GM19372 (cell line): ENCODE measurements at regions not wholly inside any gene's neighbourhood (a gene's known extent, or its start where the extent isn't known, plus 50 kb on each side); places are given as distances from the start of the nearest gene placed in this dataset.

Experiments used
- ATAC-seq: cut with Tn5 transposase; IDR thresholded peaks from one replicate; pipeline ENCODE4 v1.9.1; 2021; ENCODE audit warnings: mild to moderate bottlenecking, low read depth, moderate library complexity; ENCODE audit not compliant: unreplicated experiment

GRCh38 chr12:124094733-124095132 lies 121.7 kb downstream of the ZNF664 start:
- ATAC-seq = no peak

- ATAC-seq = no peak
These were observed 123.1 kb downstream of the ZNF664 start for GRCh38 chr12:124096109-124096508.

DNA sequence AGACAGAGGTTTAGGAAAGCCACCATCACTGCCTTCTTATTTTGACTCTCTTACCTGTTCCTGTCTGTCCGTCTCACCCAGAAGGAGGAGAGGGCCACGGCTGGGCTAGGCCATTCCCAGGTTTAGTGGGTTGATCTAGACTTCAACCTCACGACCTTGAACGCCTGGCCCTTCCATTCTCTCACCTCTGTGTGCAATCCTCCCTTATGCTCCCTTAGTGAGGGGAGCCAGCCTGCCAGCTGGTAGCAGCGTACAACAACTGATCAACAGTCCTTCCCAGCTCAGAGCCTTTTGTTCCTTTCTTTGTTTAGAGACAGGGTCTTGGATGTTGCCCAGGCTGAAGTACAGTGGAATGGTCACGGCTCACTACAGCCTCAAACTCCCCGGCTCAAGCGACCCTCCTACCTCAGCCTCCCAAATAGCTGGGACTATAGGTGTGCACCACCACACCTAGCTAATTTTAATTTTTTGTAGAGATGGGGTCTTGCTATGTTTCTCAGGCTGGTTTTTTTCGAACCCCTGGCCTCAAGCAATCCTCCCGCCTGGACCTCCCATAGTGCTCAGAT lies 123.9 kb downstream of the ZNF664 start:
- ATAC-seq = no peak

- no peak for ATAC-seq
These were observed 124.7 kb downstream of the ZNF664 start for GRCh38 chr12:124097701-124098100.

GRCh38 chr12:124098101-124098757 lies 125.2 kb downstream of the ZNF664 start:
- no peak for ATAC-seq

GRCh38 chr12:124098887-124099286 lies 125.9 kb downstream of the ZNF664 start:
- ATAC-seq = no peak

- no peak for ATAC-seq
These were observed 126.6 kb downstream of the ZNF664 start for GRCh38 chr12:124099661-124100060.

DNA sequence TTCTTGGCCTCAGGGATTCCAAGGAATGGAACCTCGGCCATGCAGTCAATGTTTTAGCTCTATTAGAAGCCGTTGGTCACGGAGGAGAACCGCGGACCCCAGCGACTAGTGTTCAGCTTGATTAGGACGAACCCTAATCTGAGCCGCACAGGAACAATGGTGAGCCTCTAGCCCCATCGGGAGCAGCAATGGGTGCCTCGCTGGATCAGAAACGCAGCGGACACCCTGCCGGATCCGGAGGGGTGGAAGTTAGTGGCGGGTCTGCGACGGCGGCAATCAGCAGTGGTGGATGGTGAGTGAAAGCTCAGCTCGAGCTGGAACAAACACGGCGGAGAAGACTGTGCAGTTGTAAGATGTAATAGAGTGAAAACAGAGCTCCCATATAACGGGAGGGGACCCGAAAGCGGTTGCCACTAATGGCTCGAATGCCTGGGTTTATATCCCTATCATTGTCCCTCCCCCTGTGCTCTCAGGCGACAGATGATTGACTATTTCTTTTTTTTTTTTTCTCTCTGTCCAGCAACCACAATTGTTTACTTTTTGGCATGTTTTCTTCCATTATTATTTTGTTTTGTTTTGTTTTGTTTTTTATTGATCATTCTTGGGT lies 127.7 kb downstream of the ZNF664 start:
- no peak for ATAC-seq

- no peak for ATAC-seq
These were observed 132.5 kb downstream of the ZNF664 start for GRCh38 chr12:124105546-124105945.

GRCh38 chr12:124107351-124107750 lies 134.3 kb downstream of the ZNF664 start:
- no peak for ATAC-seq

- no peak for ATAC-seq
These were observed 136.7 kb downstream of the ZNF664 start for GRCh38 chr12:124109760-124110159.

GRCh38 chr12:124110372-124110883 lies 137.4 kb downstream of the ZNF664 start:
- no peak for ATAC-seq

DNA sequence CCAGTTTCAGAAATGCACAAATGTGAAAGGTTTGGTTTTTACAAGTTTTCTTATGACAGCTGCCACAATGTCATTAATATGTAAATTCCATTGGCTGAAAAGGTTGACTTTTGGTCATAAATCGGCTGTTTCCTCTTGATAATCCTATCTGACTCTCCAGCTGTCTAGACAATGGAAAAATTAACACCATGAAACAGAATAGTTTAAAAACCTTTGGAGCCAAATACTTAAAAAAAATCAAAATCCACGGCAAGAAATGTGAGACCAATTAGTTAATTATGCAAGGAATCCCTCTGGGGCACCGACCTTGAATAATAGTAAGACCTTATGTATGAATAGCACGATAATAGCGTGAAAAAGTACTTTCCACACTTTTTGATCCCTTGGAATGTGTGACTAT lies 138.0 kb downstream of the ZNF664 start:
- no peak for ATAC-seq

DNA sequence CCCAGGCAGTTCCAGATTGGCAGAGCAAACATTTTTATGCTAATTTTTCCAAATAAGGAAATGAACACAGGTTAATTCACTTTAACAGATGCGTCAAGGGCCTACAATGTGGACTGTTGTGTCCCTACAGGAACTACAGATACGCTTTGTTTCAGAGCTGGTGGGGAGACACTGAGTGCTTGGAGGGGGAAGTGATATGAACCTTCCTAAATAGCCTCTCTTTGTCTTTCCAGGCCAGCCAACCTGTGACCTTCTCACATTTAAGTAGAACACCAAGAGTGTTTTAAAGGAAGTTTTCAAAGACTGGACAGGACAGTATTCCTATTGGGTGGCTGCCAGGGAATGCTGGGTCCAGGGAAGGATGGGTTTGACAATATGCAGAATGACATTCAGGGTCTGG lies 141.3 kb downstream of the ZNF664 start:
- no peak for ATAC-seq

DNA sequence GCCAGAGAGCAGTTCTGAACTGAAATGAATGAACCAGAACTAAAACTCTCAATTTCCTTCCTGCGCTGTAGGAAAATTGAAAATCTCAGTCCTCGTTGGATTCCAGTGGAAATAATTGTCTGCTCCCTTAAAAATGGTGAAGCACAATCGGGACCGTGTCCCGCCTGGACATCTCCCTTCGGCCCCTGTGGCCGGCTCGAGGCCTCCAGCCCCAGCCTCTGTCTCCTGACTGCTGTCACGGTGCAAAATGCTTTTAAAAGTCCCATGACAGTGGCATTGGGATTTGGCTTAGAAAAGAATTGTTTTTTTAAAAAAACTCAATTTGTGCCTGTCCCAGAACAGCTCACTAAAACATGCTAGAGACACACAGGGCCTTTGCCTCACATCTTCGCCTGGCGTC lies 142.5 kb downstream of the ZNF664 start:
- ATAC-seq = no peak

- ATAC-seq = no peak
These were observed 143.1 kb downstream of the ZNF664 start for GRCh38 chr12:124115976-124116690.

- no peak for ATAC-seq
These were observed 147.7 kb downstream of the ZNF664 start for GRCh38 chr12:124120739-124121138.

GRCh38 chr12:124122722-124123121 lies 149.7 kb downstream of the ZNF664 start:
- ATAC-seq = no peak

DNA sequence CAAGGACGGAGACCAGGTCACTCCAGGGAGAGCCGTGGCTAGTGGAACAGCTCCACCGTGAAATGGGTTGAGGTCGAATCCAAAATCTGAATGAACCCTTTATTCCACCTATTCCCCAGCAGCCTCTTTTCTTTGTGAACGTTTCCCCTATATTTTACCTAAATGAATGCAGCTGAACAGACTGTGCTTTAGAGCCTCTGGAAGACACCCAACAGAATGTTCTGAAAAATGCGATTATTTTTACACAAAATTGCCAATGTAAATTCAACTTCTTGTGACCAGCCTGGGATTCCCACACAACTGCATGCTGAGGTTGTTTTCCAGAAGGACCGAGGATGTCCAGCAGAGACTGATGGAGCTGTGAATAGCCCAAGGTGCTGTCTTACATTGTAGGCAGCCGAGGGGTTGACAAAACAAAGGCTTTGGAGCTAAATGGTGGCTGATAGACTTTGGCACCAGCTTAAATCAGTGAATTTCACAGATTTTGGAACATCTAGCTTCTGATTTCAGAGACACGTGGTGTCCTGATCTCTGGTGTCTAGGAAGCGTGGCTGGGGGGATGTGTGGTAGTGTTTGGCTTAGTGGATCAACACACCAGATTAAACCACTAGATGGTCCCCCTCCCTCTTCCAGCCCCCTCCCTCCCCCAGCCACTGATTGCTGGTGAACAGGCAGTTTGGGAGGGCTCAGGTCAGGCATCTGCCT lies 150.4 kb downstream of the ZNF664 start:
- no peak for ATAC-seq

DNA sequence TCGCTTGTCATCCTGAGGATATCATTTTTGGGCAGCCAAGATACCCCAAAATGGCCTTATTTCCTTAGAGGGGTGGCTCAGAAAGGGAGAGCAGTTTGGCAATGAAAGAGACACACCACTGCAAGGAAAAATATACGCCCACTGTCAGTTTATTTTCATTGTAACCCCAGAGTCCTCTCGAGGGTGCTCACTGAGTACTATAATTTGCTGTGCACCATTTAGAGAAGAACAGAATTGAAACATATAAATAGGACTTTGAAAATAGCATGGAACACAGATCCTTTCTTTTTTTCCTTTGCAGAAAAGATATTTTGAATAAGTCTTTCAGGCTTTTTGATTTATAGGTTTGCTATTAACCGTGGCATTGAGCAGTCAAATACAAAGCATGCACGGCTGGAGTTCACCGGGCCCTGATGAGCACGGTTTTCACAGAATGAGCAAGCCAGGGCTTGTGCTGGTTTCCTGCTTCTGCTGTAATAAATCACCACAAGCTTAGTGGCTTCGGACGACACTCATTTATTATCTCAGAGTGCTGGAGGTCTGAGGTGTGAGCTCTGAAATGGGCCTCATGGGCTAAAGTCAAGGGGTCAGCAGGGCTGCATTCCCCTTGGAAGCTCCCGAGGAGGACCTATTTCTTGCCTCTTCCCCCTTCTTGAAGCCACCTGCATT lies 152.3 kb downstream of the ZNF664 start:
- peak; percentile 77 for ATAC-seq
